ENCODE measurements at regions not wholly inside any gene's neighbourhood (a gene's known extent, or its start where the extent isn't known, plus 50 kb on each side); places are given as distances from the start of the nearest gene placed in this dataset.

- TF ChIP-seq CTCF (IDR thresholded peaks at IDR 0.05; ENCODE audit: borderline replicate concordance, insufficient read depth, low read depth, low read length) = no peak
- no peak overlapping the region for H3K4me3 ChIP-seq (ENCODE audit: low read depth, low read length)
Measured at GRCh38 chr2:235371018-235371417, 122.8 kb upstream of the AGAP1 start.

GRCh38 chr2:235373171-235373570 is 120.7 kb upstream of the AGAP1 start:
- no peak overlapping the region for H3K4me3 ChIP-seq (ENCODE audit: low read depth, low read length)
- TF ChIP-seq CTCF (IDR thresholded peaks at IDR 0.05; ENCODE audit: borderline replicate concordance, insufficient read depth, low read depth, low read length) = no peak

- no peak for TF ChIP-seq CTCF (IDR thresholded peaks at IDR 0.05; ENCODE audit: borderline replicate concordance, insufficient read depth, low read depth, low read length)
- H3K4me3 ChIP-seq (ENCODE audit: low read depth, low read length) = no peak overlapping the region
Measured at GRCh38 chr2:235377176-235377575, 116.7 kb upstream of the AGAP1 start.

- TF ChIP-seq CTCF (IDR thresholded peaks at IDR 0.05; ENCODE audit: borderline replicate concordance, insufficient read depth, low read depth, low read length) = no peak
- no peak overlapping the region for H3K4me3 ChIP-seq (ENCODE audit: low read depth, low read length)
Measured at GRCh38 chr2:235378246-235378645, 115.6 kb upstream of the AGAP1 start.

GRCh38 chr2:235378944-235379343 is 114.9 kb upstream of the AGAP1 start:
- no peak for TF ChIP-seq CTCF (IDR thresholded peaks at IDR 0.05; ENCODE audit: borderline replicate concordance, insufficient read depth, low read depth, low read length)
- no peak overlapping the region for H3K4me3 ChIP-seq (ENCODE audit: low read depth, low read length)

GRCh38 chr2:235381261-235381912 is 112.5 kb upstream of the AGAP1 start:
- no peak overlapping the region for H3K4me3 ChIP-seq (ENCODE audit: low read depth, low read length)
- no peak for TF ChIP-seq CTCF (IDR thresholded peaks at IDR 0.05; ENCODE audit: borderline replicate concordance, insufficient read depth, low read depth, low read length)

GRCh38 chr2:235382179-235382578 is 111.7 kb upstream of the AGAP1 start:
- no peak for TF ChIP-seq CTCF (IDR thresholded peaks at IDR 0.05; ENCODE audit: borderline replicate concordance, insufficient read depth, low read depth, low read length)

More at GRCh38 chr2:235382179-235382578, 111.7 kb upstream of the AGAP1 start:
- H3K4me3 ChIP-seq (ENCODE audit: low read depth, low read length) = no peak overlapping the region
